Mesendoderm (in vitro differentiated cells): ENCODE measurements at regions not wholly inside any gene's neighbourhood (a gene's known extent, or its start where the extent isn't known, plus 50 kb on each side); places are given as distances from the start of the nearest gene placed in this dataset.

Experiments used
- DNase-seq: peaks from one replicate; pipeline ENCODE4 v3.0.0; 2013
- H2AK5ac ChIP-seq: 2 replicates; pipeline ENCODE4 v1.6.1; 2013; ENCODE audit warnings: low read length, inconsistent platforms
- H2BK120ac ChIP-seq: 2 replicates; pipeline ENCODE4 v1.6.1; 2013; ENCODE audit warnings: low read depth, mild to moderate bottlenecking, low read length, moderate library complexity, mixed read lengths
- H2BK15ac ChIP-seq: replicated peaks from 2 replicates; pipeline ENCODE4 v1.6.1; 2013; ENCODE audit warnings: low read depth, mild to moderate bottlenecking, moderate library complexity
- H2BK5ac ChIP-seq: 2 replicates; pipeline ENCODE4 v1.6.1; 2013; ENCODE audit warnings: low read length, inconsistent platforms
- H3K18ac ChIP-seq: 2 replicates; pipeline ENCODE4 v1.6.1; 2013; ENCODE audit warnings: mild to moderate bottlenecking, low read length, mixed read lengths
- H3K23ac ChIP-seq: one replicate; pipeline ENCODE4 v1.6.1; 2013; ENCODE audit warnings: low read length
- H3K27ac ChIP-seq: 2 replicates; pipeline ENCODE4 v1.5.1; 2013; ENCODE audit warnings: low read depth, mild to moderate bottlenecking, inconsistent platforms, low read length, moderate library complexity
- H3K27me3 ChIP-seq: 2 replicates; pipeline ENCODE4 v1.6.1; 2013; ENCODE audit warnings: low read length, control low read depth, mild to moderate bottlenecking, inconsistent platforms; ENCODE audit not compliant: insufficient read depth, poor library complexity
- H3K36me3 ChIP-seq: 2 replicates; pipeline ENCODE4 v1.6.1; 2013; ENCODE audit warnings: low read length, inconsistent platforms; ENCODE audit not compliant: control insufficient read depth, insufficient read depth
- H3K4ac ChIP-seq: one replicate; pipeline ENCODE4 v1.6.1; 2013; ENCODE audit warnings: low read depth, mild to moderate bottlenecking, low read length, moderate library complexity
- H3K4me1 ChIP-seq: 2 replicates; pipeline ENCODE4 v1.6.1; 2013; ENCODE audit warnings: low read depth, low read length, inconsistent platforms; ENCODE audit not compliant: control insufficient read depth
- H3K4me2 ChIP-seq: 2 replicates; pipeline ENCODE4 v1.6.1; 2013; ENCODE audit warnings: low read length
- H3K4me3 ChIP-seq: 2 replicates; pipeline ENCODE4 v1.5.1; 2013; ENCODE audit warnings: mild to moderate bottlenecking, low read length
- H3K56ac ChIP-seq: one replicate; pipeline ENCODE4 v1.6.1; 2013; ENCODE audit warnings: low read length
- H3K79me1 ChIP-seq: 2 replicates; pipeline ENCODE4 v1.6.1; 2013; ENCODE audit warnings: low read length, inconsistent platforms
- H3K79me2 ChIP-seq: 2 replicates; pipeline ENCODE4 v1.6.1; 2013; ENCODE audit warnings: mild to moderate bottlenecking, low read length; ENCODE audit not compliant: control insufficient read depth, insufficient read depth
- H3K9ac ChIP-seq: 2 replicates; pipeline ENCODE4 v1.6.1; 2013; ENCODE audit warnings: low read length, inconsistent platforms
- H4K5ac ChIP-seq: one replicate; pipeline ENCODE4 v1.6.1; 2013; ENCODE audit warnings: low read length
- H4K8ac ChIP-seq: one replicate; pipeline ENCODE4 v1.6.1; 2013; ENCODE audit warnings: low read depth, mild to moderate bottlenecking, control low read depth, low read length, moderate library complexity
- WGBS: extraction: QIAGEN DNeasy Blood & Tissue Kit; methylation state at CpG from one replicate; pipeline ENCODE4 v1.1.7; 2013; ENCODE audit warnings: low lambda C conversion rate, missing lambda C conversion rate; ENCODE audit not compliant: insufficient coverage; ENCODE audit errors: extremely low coverage; 5-methylcytosine and 5-hydroxymethylcytosine counted together

- Histone ChIP-seq H3K56ac (no peak overlapping the region), H3K27me3 (no peaks in the 10 kb centered on the region), H3K9ac (no peak overlapping the region), H3K23ac (no peak overlapping the region), H2BK120ac (no peak overlapping the region), H3K4me3 (no peak overlapping the region), H4K8ac (no peak overlapping the region), H2BK5ac (no peak overlapping the region), H3K4ac (no peak overlapping the region), H3K4me2 (no peak overlapping the region), H3K27ac (no peak overlapping the region), H2BK15ac (no peak overlapping the region), H4K5ac (no peak overlapping the region), H3K79me2 (no peaks in the 10 kb centered on the region), H3K4me1 (peaks cover 5% of the 10 kb centered on the region), H2AK5ac (no peak overlapping the region), H3K79me1 (no peaks in the 10 kb centered on the region), H3K18ac (no peak overlapping the region), H3K36me3 (no peaks in the 10 kb centered on the region)
- whole genome bisulfite sequencing = no CpG with 5 or more reads among the region's 2 CpGs
- no peak for DNase-seq
Measured at GRCh38 chr13:59424661-59425060, 739.1 kb downstream of the DIAPH3 start.

- Histone ChIP-seq H2AK5ac (no peak overlapping the region), H3K36me3 (no peaks in the 10 kb centered on the region), H3K9ac (no peak overlapping the region), H2BK5ac (no peak overlapping the region), H4K8ac (no peak overlapping the region), H3K56ac (no peak overlapping the region), H3K27ac (no peak overlapping the region), H2BK120ac (no peak overlapping the region), H3K79me1 (no peaks in the 10 kb centered on the region), H3K18ac (no peak overlapping the region), H3K4ac (no peak overlapping the region), H3K23ac (no peak overlapping the region), H3K4me2 (no peak overlapping the region), H2BK15ac (peak overlapping the region; percentile 12), H3K4me3 (no peak overlapping the region), H3K27me3 (no peaks in the 10 kb centered on the region), H3K4me1 (peaks cover 5% of the 10 kb centered on the region), H3K79me2 (no peaks in the 10 kb centered on the region), H4K5ac (no peak overlapping the region)
- DNase-seq = no peak
- no CpG with 5 or more reads among the region's 4 CpGs for WGBS
Measured at GRCh38 chr13:59425211-59425741, 738.5 kb downstream of the DIAPH3 start.

- H2AK5ac ChIP-seq = no peak overlapping the region
- H3K4me1 ChIP-seq = no peaks in the 10 kb centered on the region
- no peaks in the 10 kb centered on the region for H3K36me3 ChIP-seq
- H2BK15ac ChIP-seq = no peak overlapping the region
- H3K56ac ChIP-seq = no peak overlapping the region
- H3K27ac ChIP-seq = no peak overlapping the region
- no CpG with 5 or more reads among the region's 1 CpG for WGBS
- no peaks in the 10 kb centered on the region for H3K79me1 ChIP-seq
- H3K18ac ChIP-seq = no peak overlapping the region
- no peak overlapping the region for H3K23ac ChIP-seq
- no peak overlapping the region for H4K5ac ChIP-seq
- H3K27me3 ChIP-seq = no peaks in the 10 kb centered on the region
- H2BK120ac ChIP-seq = no peak overlapping the region
- no peak overlapping the region for H2BK5ac ChIP-seq
- DNase-seq = no peak
- H4K8ac ChIP-seq = no peak overlapping the region
- H3K4me2 ChIP-seq = no peak overlapping the region
- no peaks in the 10 kb centered on the region for H3K79me2 ChIP-seq
- no peak overlapping the region for H3K4ac ChIP-seq
- H3K4me3 ChIP-seq = no peak overlapping the region
- H3K9ac ChIP-seq = no peak overlapping the region
Measured at GRCh38 chr13:59435024-59435423, 728.7 kb downstream of the DIAPH3 start.

GRCh38 chr13:59437544-59438301 is 726.0 kb downstream of the DIAPH3 start:
- H2BK120ac ChIP-seq = no peak overlapping the region
- no peak overlapping the region for H3K4me2 ChIP-seq
- H4K8ac ChIP-seq = no peak overlapping the region
- H3K36me3 ChIP-seq = no peaks in the 10 kb centered on the region
- no peak overlapping the region for H3K4me3 ChIP-seq
- H3K79me1 ChIP-seq = no peaks in the 10 kb centered on the region
- no peak overlapping the region for H3K23ac ChIP-seq
- no peak for DNase-seq
- no peak overlapping the region for H3K27ac ChIP-seq
- H3K56ac ChIP-seq = no peak overlapping the region
- H3K4ac ChIP-seq = no peak overlapping the region
- no CpG with 5 or more reads among the region's 2 CpGs for WGBS
- H2BK5ac ChIP-seq = no peak overlapping the region
- no peak overlapping the region for H3K18ac ChIP-seq
- H4K5ac ChIP-seq = no peak overlapping the region
- no peaks in the 10 kb centered on the region for H3K27me3 ChIP-seq
- H3K4me1 ChIP-seq = peaks cover 2% of the 10 kb centered on the region
- no peak overlapping the region for H2AK5ac ChIP-seq
- H2BK15ac ChIP-seq = no peak overlapping the region
- no peaks in the 10 kb centered on the region for H3K79me2 ChIP-seq
- H3K9ac ChIP-seq = no peak overlapping the region

GRCh38 chr13:59439776-59440428 is 723.8 kb downstream of the DIAPH3 start:
- Histone ChIP-seq H3K9ac (no peak overlapping the region), H3K79me2 (no peaks in the 10 kb centered on the region), H3K4me2 (no peak overlapping the region), H3K27ac (no peak overlapping the region), H3K79me1 (no peaks in the 10 kb centered on the region), H3K4ac (no peak overlapping the region), H2BK15ac (no peak overlapping the region), H2BK120ac (no peak overlapping the region), H3K23ac (no peak overlapping the region), H3K27me3 (no peaks in the 10 kb centered on the region), H2BK5ac (no peak overlapping the region), H3K18ac (no peak overlapping the region), H3K4me3 (no peak overlapping the region), H3K36me3 (no peaks in the 10 kb centered on the region), H3K56ac (no peak overlapping the region), H2AK5ac (no peak overlapping the region), H3K4me1 (peaks cover 2% of the 10 kb centered on the region), H4K5ac (no peak overlapping the region), H4K8ac (no peak overlapping the region)
- no CpG with 5 or more reads among the region's 29 CpGs for WGBS
- DNase-seq = no peak
